PC-9 (cell line): ENCODE measurements at regions not wholly inside any gene's neighbourhood (a gene's known extent, or its start where the extent isn't known, plus 50 kb on each side); places are given as distances from the start of the nearest gene placed in this dataset.

Experiments
- BruUV-seq: library from RNA; stranded (reverse); fragments of 400-500 nt; replicated peaks from 2 replicates; lab custom pipeline; 2021; lab: Mats Ljungman, UMichigan
- CTCF ChIA-PET: fragments of 300-600 bp; sonication (Branson Sonifier 250); formaldehyde crosslinking; loops from one replicate; lab custom pipeline; 2022; ENCODE audit warnings: antibody characterized with exemption; lab: Charles Lee
- POLR2A ChIA-PET: fragments of 300-600 bp; sonication (Branson Sonifier 250); formaldehyde crosslinking; loops from one replicate; lab custom pipeline; 2022; ENCODE audit warnings: antibody characterized with exemption; ENCODE audit not compliant: unreplicated experiment; lab: Charles Lee
- DNase-seq, 2 experiments: peaks; one replicate each; pipeline versions ENCODE4 v3.0.0 to v3.0.0-alpha.2; 2015 to 2022; ENCODE audit warnings: mixed read lengths in 1 of 2
- H2AFZ ChIP-seq: fragments of 200-600 bp; sonication (generic); 2 replicates; pipeline ENCODE4 v1.8.1; 2017; ENCODE audit warnings: antibody characterized with exemption
- H3F3A ChIP-seq: fragments of 200-600 bp; sonication (generic); 2 replicates; pipeline ENCODE4 v1.8.1; 2017; ENCODE audit warnings: antibody characterized with exemption, mild to moderate bottlenecking, low read depth; ENCODE audit not compliant: insufficient read depth
- H3K27ac ChIP-seq: fragments of 200-600 bp; sonication (generic); 2 replicates; pipeline ENCODE4 v1.6.1; 2016; ENCODE audit warnings: mixed run types
- H3K27me3 ChIP-seq: fragments of 200-600 bp; sonication (generic); 2 replicates; pipeline ENCODE4 v1.6.1; 2016; ENCODE audit warnings: low read depth, mixed run types; ENCODE audit not compliant: insufficient read depth
- H3K36me3 ChIP-seq: fragments of 200-600 bp; sonication (generic); 2 replicates; pipeline ENCODE4 v1.6.1; 2016; ENCODE audit warnings: low read depth, mixed run types
- H3K4me1 ChIP-seq: fragments of 200-600 bp; sonication (generic); replicated peaks from 2 replicates; pipeline ENCODE4 v1.6.1; 2016; ENCODE audit warnings: mixed run types; ENCODE audit not compliant: insufficient read depth
- H3K4me2 ChIP-seq: fragments of 200-600 bp; sonication (generic); 2 replicates; pipeline ENCODE4 v1.6.1; 2017; ENCODE audit warnings: mixed run types
- H3K4me3 ChIP-seq: fragments of 200-600 bp; sonication (generic); 2 replicates; pipeline ENCODE4 v1.6.1; 2016; ENCODE audit warnings: mixed run types
- H3K79me2 ChIP-seq: fragments of 200-600 bp; sonication (generic); 2 replicates; pipeline ENCODE4 v1.6.1; 2017; ENCODE audit warnings: low read depth, mixed run types
- H3K9me2 ChIP-seq: fragments of 200-600 bp; sonication (generic); 2 replicates; pipeline ENCODE4 v1.8.1; 2017; ENCODE audit warnings: mild to moderate bottlenecking; ENCODE audit not compliant: insufficient read depth
- H3K9me3 ChIP-seq: fragments of 200-600 bp; sonication (generic); 2 replicates; pipeline ENCODE4 v1.8.1; 2016; ENCODE audit warnings: low read depth; ENCODE audit not compliant: insufficient read depth
- H4K20me1 ChIP-seq: fragments of 200-600 bp; sonication (generic); 2 replicates; pipeline ENCODE4 v1.8.1; 2017; ENCODE audit not compliant: insufficient read depth
- EZH2 ChIP-seq: fragments of 200-600 bp; sonication (generic); IDR thresholded peaks from 2 replicates; pipeline ENCODE4 v1.8.0; 2017; ENCODE audit warnings: antibody characterized with exemption, low read depth
- intact Hi-C: fragments of 100-400 bp; cut with micrococcal nuclease; formaldehyde crosslinking; loops from one replicate; pipeline ENCODE4 v1.10.0; 2022; ENCODE audit not compliant: unreplicated experiment
- TF ChIP-seq, protein P1 (sequence below): fragments of 200-600 bp; sonication (generic); conservative IDR thresholded peaks from 2 replicates; pipeline ENCODE4 v1.6.1; 2017; ENCODE audit warnings: mixed run types, antibody characterized with exemption, mild to moderate bottlenecking, moderate library complexity

DNA sequence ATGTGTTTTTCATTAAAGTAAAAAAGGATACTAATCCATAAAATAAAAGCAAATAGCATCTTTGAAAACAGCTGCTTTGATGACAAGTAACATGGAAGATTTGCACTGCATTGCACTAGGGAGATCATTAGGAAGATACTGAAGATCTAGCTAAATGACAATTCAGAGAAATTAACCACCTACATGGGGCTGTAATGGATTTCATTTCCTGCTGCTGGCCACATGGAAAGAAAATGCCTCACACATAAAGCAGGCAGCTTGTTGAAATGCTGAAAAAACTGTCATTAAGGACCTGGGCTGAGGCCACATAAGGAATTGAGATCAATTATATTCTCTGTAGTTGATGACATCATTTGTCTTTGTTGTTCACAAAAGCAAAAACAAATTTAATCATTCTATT, 94.1 kb downstream of the PYDC2 start:
- no peaks in the 10 kb centered on the region for H3F3A ChIP-seq
- ChIA-PET POLR2A (no interaction called here), CTCF (no interaction called here)
- H3K4me3 ChIP-seq, result no peak overlapping the region
- H2AFZ ChIP-seq, result no peak overlapping the region
- intact Hi-C loops, result no loop called here
- BruUV-seq, result no TSS peak
- no peaks in the 10 kb centered on the region for H3K9me2 ChIP-seq
- H3K27ac ChIP-seq, result no peak overlapping the region
- no peaks in the 10 kb centered on the region for H3K4me1 ChIP-seq
- no peak for TF ChIP-seq EZH2
- H3K9me3 ChIP-seq, result no peaks in the 10 kb centered on the region
- DNase-seq, result no peak
- no peaks in the 10 kb centered on the region for H3K79me2 ChIP-seq
- no peaks in the 10 kb centered on the region for H4K20me1 ChIP-seq
- H3K36me3 ChIP-seq, result no peaks in the 10 kb centered on the region
- no peaks in the 10 kb centered on the region for H3K27me3 ChIP-seq
- no peak overlapping the region for H3K4me2 ChIP-seq

GRCh38 chr3:191557322-191557721, 96.4 kb downstream of the PYDC2 start:
- Histone ChIP-seq H4K20me1 (no peaks in the 10 kb centered on the region), H3K27me3 (no peaks in the 10 kb centered on the region), H3K4me1 (no peaks in the 10 kb centered on the region), H3K4me3 (no peak overlapping the region), H3F3A (no peaks in the 10 kb centered on the region), H3K27ac (no peak overlapping the region), H3K9me3 (no peaks in the 10 kb centered on the region; the same call in 1 of the 2 replicates), H3K9me2 (no peaks in the 10 kb centered on the region), H3K36me3 (no peaks in the 10 kb centered on the region), H2AFZ (no peak overlapping the region), H3K79me2 (no peaks in the 10 kb centered on the region), H3K4me2 (no peak overlapping the region)
- ChIA-PET POLR2A (no interaction called here), CTCF (interaction anchor here (0.6 kb wide), 1 partner anchor 636 kb away, joined by 3 read pairs; no protein-coding TSS in a partner anchor)
- BruUV-seq, result no TSS peak
- TF ChIP-seq EZH2, result no peak
- TF ChIP-seq, protein P1, sequence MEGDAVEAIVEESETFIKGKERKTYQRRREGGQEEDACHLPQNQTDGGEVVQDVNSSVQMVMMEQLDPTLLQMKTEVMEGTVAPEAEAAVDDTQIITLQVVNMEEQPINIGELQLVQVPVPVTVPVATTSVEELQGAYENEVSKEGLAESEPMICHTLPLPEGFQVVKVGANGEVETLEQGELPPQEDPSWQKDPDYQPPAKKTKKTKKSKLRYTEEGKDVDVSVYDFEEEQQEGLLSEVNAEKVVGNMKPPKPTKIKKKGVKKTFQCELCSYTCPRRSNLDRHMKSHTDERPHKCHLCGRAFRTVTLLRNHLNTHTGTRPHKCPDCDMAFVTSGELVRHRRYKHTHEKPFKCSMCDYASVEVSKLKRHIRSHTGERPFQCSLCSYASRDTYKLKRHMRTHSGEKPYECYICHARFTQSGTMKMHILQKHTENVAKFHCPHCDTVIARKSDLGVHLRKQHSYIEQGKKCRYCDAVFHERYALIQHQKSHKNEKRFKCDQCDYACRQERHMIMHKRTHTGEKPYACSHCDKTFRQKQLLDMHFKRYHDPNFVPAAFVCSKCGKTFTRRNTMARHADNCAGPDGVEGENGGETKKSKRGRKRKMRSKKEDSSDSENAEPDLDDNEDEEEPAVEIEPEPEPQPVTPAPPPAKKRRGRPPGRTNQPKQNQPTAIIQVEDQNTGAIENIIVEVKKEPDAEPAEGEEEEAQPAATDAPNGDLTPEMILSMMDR, result no peak
- intact Hi-C loops, result no loop called here
- DNase-seq, result no peak

GRCh38 chr3:191563722-191564121, 102.8 kb downstream of the PYDC2 start:
- intact Hi-C loops, result no loop called here
- no peak overlapping the region for H3K27ac ChIP-seq
- BruUV-seq, result no TSS peak
- no peaks in the 10 kb centered on the region for H4K20me1 ChIP-seq
- no peaks in the 10 kb centered on the region for H3K36me3 ChIP-seq
- H3K27me3 ChIP-seq, result no peaks in the 10 kb centered on the region
- no peaks in the 10 kb centered on the region for H3K79me2 ChIP-seq
- H2AFZ ChIP-seq, result no peak overlapping the region
- H3K4me3 ChIP-seq, result no peak overlapping the region
- ChIA-PET POLR2A (interaction anchor here (0.5 kb wide), 1 partner anchor 1724 kb away, joined by 4 read pairs; no protein-coding TSS in a partner anchor), CTCF (no interaction called here)
- H3K9me2 ChIP-seq, result no peaks in the 10 kb centered on the region
- H3K4me2 ChIP-seq, result no peak overlapping the region
- peaks cover 11% of the 10 kb centered on the region for H3K9me3 ChIP-seq
- TF ChIP-seq, protein P1, result no peak
- TF ChIP-seq EZH2, result no peak
- no peak for DNase-seq
- no peaks in the 10 kb centered on the region for H3F3A ChIP-seq
- peaks cover 16% of the 10 kb centered on the region for H3K4me1 ChIP-seq

- no peak overlapping the region for H3K4me2 ChIP-seq
- H4K20me1 ChIP-seq, result no peaks in the 10 kb centered on the region
- no peaks in the 10 kb centered on the region for H3F3A ChIP-seq
- intact Hi-C loops, result no loop called here
- CTCF ChIA-PET, result no interaction called here
- no peak overlapping the region for H3K27ac ChIP-seq
- no peak overlapping the region for H3K4me3 ChIP-seq
- H3K4me1 ChIP-seq, result peaks cover 16% of the 10 kb centered on the region
- POLR2A ChIA-PET, result no interaction called here
- H3K27me3 ChIP-seq, result no peaks in the 10 kb centered on the region
- no peaks in the 10 kb centered on the region for H3K79me2 ChIP-seq
- BruUV-seq, result no TSS peak
- H3K9me2 ChIP-seq, result no peaks in the 10 kb centered on the region
- TF ChIP-seq, protein P1, result no peak
- TF ChIP-seq EZH2, result no peak
- H3K36me3 ChIP-seq, result no peaks in the 10 kb centered on the region
- no peak overlapping the region for H2AFZ ChIP-seq
- H3K9me3 ChIP-seq, result peaks cover 11% of the 10 kb centered on the region; the same call in 1 of the 2 replicates
- DNase-seq, result no peak
Observed at GRCh38 chr3:191566469-191566868, 105.5 kb downstream of the PYDC2 start.
